ENCODE measurements at regions not wholly inside any gene's neighbourhood (a gene's known extent, or its start where the extent isn't known, plus 50 kb on each side); places are given as distances from the start of the nearest gene placed in this dataset.

DNA sequence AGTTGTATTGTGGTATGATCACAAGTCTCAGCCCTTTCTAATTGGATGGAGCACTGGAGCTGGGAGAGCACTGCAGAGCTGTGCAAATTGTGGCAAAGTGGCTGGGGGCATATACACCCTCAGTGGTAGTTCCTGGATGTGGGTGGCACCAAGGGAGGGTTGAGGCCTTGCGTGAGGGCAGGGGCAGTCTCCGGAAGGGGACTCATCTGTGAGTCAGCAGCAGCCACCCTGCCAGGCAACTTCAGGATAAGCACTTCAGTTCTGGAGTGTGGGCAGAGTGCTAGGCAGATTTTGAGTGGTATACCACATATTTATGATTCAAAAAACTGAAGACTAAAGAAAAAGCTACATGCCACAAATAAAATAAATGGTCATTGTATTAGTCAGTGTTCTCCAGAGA, 210.5 kb downstream of the ETV1 start:
- TF ChIP-seq FOXM1 (IDR thresholded peaks at IDR 0.05; ENCODE audit: borderline replicate concordance) (no peak), FOXK2 (IDR thresholded peaks at IDR 0.05) (no peak), LEF1 (IDR thresholded peaks at IDR 0.05; ENCODE audit: borderline replicate concordance) (no peak), TARDBP (IDR thresholded peaks at IDR 0.05) (no peak), NFRKB (IDR thresholded peaks at IDR 0.05) (no peak), BHLHE40 (IDR thresholded peaks at IDR 0.05; ENCODE audit: borderline replicate concordance) (no peak), ARNT (IDR thresholded peaks at IDR 0.05) (no peak), SP1 (IDR thresholded peaks at IDR 0.05) (no peak), SUZ12 (IDR thresholded peaks at IDR 0.05) (no peak), L3MBTL2 (conservative IDR thresholded peaks at IDR 0.05) (no peak), ELF4 (IDR thresholded peaks at IDR 0.05) (no peak), FOXA1 (IDR thresholded peaks at IDR 0.05) (no peak), CTBP1 (IDR thresholded peaks at IDR 0.05; ENCODE audit: borderline replicate concordance) (no peak)
- TF ChIP-seq, protein P1, sequence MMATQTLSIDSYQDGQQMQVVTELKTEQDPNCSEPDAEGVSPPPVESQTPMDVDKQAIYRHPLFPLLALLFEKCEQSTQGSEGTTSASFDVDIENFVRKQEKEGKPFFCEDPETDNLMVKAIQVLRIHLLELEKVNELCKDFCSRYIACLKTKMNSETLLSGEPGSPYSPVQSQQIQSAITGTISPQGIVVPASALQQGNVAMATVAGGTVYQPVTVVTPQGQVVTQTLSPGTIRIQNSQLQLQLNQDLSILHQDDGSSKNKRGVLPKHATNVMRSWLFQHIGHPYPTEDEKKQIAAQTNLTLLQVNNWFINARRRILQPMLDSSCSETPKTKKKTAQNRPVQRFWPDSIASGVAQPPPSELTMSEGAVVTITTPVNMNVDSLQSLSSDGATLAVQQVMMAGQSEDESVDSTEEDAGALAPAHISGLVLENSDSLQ (IDR thresholded peaks at IDR 0.05), result no peak

Measured in HEK293T (cell line).